ENCODE measurements at regions not wholly inside any gene's neighbourhood (a gene's known extent, or its start where the extent isn't known, plus 50 kb on each side); places are given as distances from the start of the nearest gene placed in this dataset.

DNA sequence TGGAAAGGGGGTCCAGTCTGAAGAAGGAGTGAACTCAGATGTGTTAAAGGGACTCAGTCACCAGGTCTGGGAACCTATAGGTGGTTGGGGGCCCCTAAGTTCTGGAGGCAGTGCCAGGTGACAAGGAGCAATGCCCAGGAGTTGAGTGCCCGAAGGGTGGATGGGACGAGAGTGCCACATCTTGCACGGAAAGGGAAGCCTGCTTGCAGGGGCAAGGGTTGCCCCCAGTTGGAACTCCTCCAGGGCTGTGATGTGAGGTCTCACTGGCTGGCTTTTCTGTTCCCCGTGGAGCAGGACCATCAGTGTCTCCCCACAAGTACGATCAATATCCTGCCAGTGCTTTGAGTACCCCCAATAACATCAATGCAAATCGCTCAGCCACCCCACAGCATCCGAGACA lies 107.3 kb downstream of the TOMM20 start:
- TF ChIP-seq POLR2A (IDR thresholded peaks at IDR 0.05; ENCODE audit: low read depth, low read length) (0 out of 2 replicates have a peak, but pooled peaks have one; percentile 21), POLR2AphosphoS5 (IDR thresholded peaks at IDR 0.05; ENCODE audit: low read depth, low read length) (no peak), TAF1 (IDR thresholded peaks at IDR 0.05; ENCODE audit: low read depth, low read length) (no peak), PAX5 (IDR thresholded peaks at IDR 0.05; ENCODE audit: insufficient read depth, low read length, severe bottlenecking) (no peak), SPI1 (IDR thresholded peaks at IDR 0.05; ENCODE audit: low read depth, low read length) (no peak), POU2F2 (IDR thresholded peaks at IDR 0.05; ENCODE audit: low read depth, low read length) (no peak)
